HL-60/S4 (cell line): ENCODE measurements at regions not wholly inside any gene's neighbourhood (a gene's known extent, or its start where the extent isn't known, plus 50 kb on each side); places are given as distances from the start of the nearest gene placed in this dataset.

Experiments
- in situ Hi-C: fragments of 300-500 bp; cut with MboI; formaldehyde crosslinking; loops from 2 replicates; pipeline ENCODE4 v1.14.3; 2022; ENCODE audit warnings: low sequenced_read_pairs

- in situ Hi-C loops = loop anchor here (25.0 kb wide), 1 partner anchor 932 kb away; no protein-coding TSS in a partner anchor
These were observed 151.1 kb upstream of the MPDZ start for GRCh38 chr9:13430368-13431221.

GRCh38 chr9:13429301-13430190, 150.1 kb upstream of the MPDZ start:
- in situ Hi-C loops = loop anchor here (25.0 kb wide), 1 partner anchor 933 kb away; no protein-coding TSS in a partner anchor

- in situ Hi-C loops = loop anchor here (25.0 kb wide), 1 partner anchor 934 kb away; no protein-coding TSS in a partner anchor
These were observed 149.3 kb upstream of the MPDZ start for GRCh38 chr9:13428766-13429165.

GRCh38 chr9:13427587-13427986, 148.1 kb upstream of the MPDZ start:
- in situ Hi-C loops = loop anchor here (25.0 kb wide), 1 partner anchor 935 kb away; no protein-coding TSS in a partner anchor

- in situ Hi-C loops = loop anchor here (25.0 kb wide), 1 partner anchor 936 kb away; no protein-coding TSS in a partner anchor
These were observed 147.1 kb upstream of the MPDZ start for GRCh38 chr9:13426606-13427005.

- in situ Hi-C loops = loop anchor here (25.0 kb wide), 1 partner anchor 937 kb away; no protein-coding TSS in a partner anchor
These were observed 145.4 kb upstream of the MPDZ start for GRCh38 chr9:13424872-13425271.

- in situ Hi-C loops = no loop called here
These were observed 144.7 kb upstream of the MPDZ start for GRCh38 chr9:13424204-13424603.

GRCh38 chr9:13414349-13414748, 134.9 kb upstream of the MPDZ start:
- in situ Hi-C loops = no loop called here

- in situ Hi-C loops = no loop called here
These were observed 132.8 kb upstream of the MPDZ start for GRCh38 chr9:13412331-13412730.

- in situ Hi-C loops = no loop called here
These were observed 132.3 kb upstream of the MPDZ start for GRCh38 chr9:13411791-13412190.

GRCh38 chr9:13410566-13411031, 131.1 kb upstream of the MPDZ start:
- in situ Hi-C loops = no loop called here

- in situ Hi-C loops = no loop called here
These were observed 118.2 kb upstream of the MPDZ start for GRCh38 chr9:13397661-13398060.

- in situ Hi-C loops = no loop called here
These were observed 117.7 kb upstream of the MPDZ start for GRCh38 chr9:13397220-13397619.

GRCh38 chr9:13396418-13396817, 116.9 kb upstream of the MPDZ start:
- in situ Hi-C loops = no loop called here

GRCh38 chr9:13395156-13395555, 115.7 kb upstream of the MPDZ start:
- in situ Hi-C loops = no loop called here

GRCh38 chr9:13388157-13388556, 108.7 kb upstream of the MPDZ start:
- in situ Hi-C loops = no loop called here

GRCh38 chr9:13387734-13388067, 108.2 kb upstream of the MPDZ start:
- in situ Hi-C loops = no loop called here

- in situ Hi-C loops = no loop called here
These were observed 107.6 kb upstream of the MPDZ start for GRCh38 chr9:13386935-13387733.

GRCh38 chr9:13386316-13386715, 106.8 kb upstream of the MPDZ start:
- in situ Hi-C loops = no loop called here

- in situ Hi-C loops = no loop called here
These were observed 104.4 kb upstream of the MPDZ start for GRCh38 chr9:13383855-13384254.

GRCh38 chr9:13383216-13383615, 103.7 kb upstream of the MPDZ start:
- in situ Hi-C loops = no loop called here
